H1 (cell line): ENCODE measurements at regions not wholly inside any gene's neighbourhood (a gene's known extent, or its start where the extent isn't known, plus 50 kb on each side); places are given as distances from the start of the nearest gene placed in this dataset.
A peak's percentile ranks its signal among the peaks of the same experiment; 100 is the strongest.

ENCODE experiments used
- ASH2L ChIP-seq: fragments of 200-600, 300-600 bp; sonication (generic); IDR thresholded peaks from one replicate; pipeline ENCODE4 v1.7.1; 2017; ENCODE audit warnings: low read length
- ATF2 ChIP-seq: IDR thresholded peaks from 2 replicates; pipeline ENCODE4 v1.6.1; 2012; ENCODE audit warnings: low read length, inconsistent platforms
- CEBPB ChIP-seq: IDR thresholded peaks from 2 replicates; pipeline ENCODE4 v1.6.1; 2012; ENCODE audit warnings: low read depth, low read length
- E2F6 ChIP-seq: IDR thresholded peaks from 2 replicates; pipeline ENCODE4 v1.6.1; 2012; ENCODE audit warnings: inconsistent platforms
- EP300 ChIP-seq, 2 experiments: IDR thresholded peaks; 1 replicate in 1 of 2; 2 replicates in 1 of 2; pipeline ENCODE4 v1.6.1; 2011 to 2012; ENCODE audit warnings: low read depth in 2 of 2, low read length in 2 of 2, mild to moderate bottlenecking in 2 of 2, borderline replicate concordance in 1 of 2, inconsistent platforms in 1 of 2, moderate library complexity in 1 of 2
- HDAC2 ChIP-seq, 2 experiments: fragments of 300-600 bp in 1 of 2; sonication (generic) in 1 of 2; IDR thresholded peaks; 2 replicates each; pipeline ENCODE4 v1.6.1; 2011 to 2012; ENCODE audit warnings: low read depth in 2 of 2, low read length in 2 of 2, mild to moderate bottlenecking in 2 of 2, moderate library complexity in 2 of 2, borderline replicate concordance in 1 of 2, inconsistent platforms in 1 of 2
- NANOG ChIP-seq: IDR thresholded peaks from 2 replicates; pipeline ENCODE4 v1.6.1; 2011; ENCODE audit warnings: low read length, low read depth, mild to moderate bottlenecking, inconsistent platforms; ENCODE audit not compliant: insufficient read depth, poor library complexity, severe bottlenecking
- POLR2A ChIP-seq, 2 experiments: IDR thresholded peaks; 1 replicate in 1 of 2; 2 replicates in 1 of 2; pipeline ENCODE4 v1.6.1; 2011; ENCODE audit warnings: low read depth in 2 of 2, low read length in 2 of 2, mild to moderate bottlenecking in 2 of 2; ENCODE audit errors: control extremely low read depth in 1 of 2
- RAD21 ChIP-seq, 2 experiments: IDR thresholded peaks in 1 of 2; conservative IDR thresholded peaks in 1 of 2; 2 replicates each; pipeline ENCODE4 v1.6.1; 2011; ENCODE audit warnings: low read depth in 2 of 2, low read length in 2 of 2, improper control_type of control experiment in 1 of 2, inconsistent platforms in 1 of 2, mild to moderate bottlenecking in 1 of 2, moderate library complexity in 1 of 2
- SIX5 ChIP-seq: IDR thresholded peaks from 2 replicates; pipeline ENCODE4 v1.6.1; 2011; ENCODE audit warnings: mild to moderate bottlenecking, low read depth, low read length
- TAF1 ChIP-seq: IDR thresholded peaks from 2 replicates; pipeline ENCODE4 v1.6.1; 2011; ENCODE audit warnings: mild to moderate bottlenecking, low read depth, low read length
- TBP ChIP-seq: IDR thresholded peaks from 2 replicates; pipeline ENCODE4 v1.6.1; 2011; ENCODE audit warnings: low read depth, low read length, improper control_type of control experiment
- YY1 ChIP-seq: IDR thresholded peaks from 2 replicates; pipeline ENCODE4 v1.6.1; 2011; ENCODE audit warnings: low read depth, mild to moderate bottlenecking, low read length

- TF ChIP-seq POLR2A (IDR thresholded peaks at IDR 0.05; ENCODE audit: control extremely low read depth in 1 of 2, low read depth in 2 of 2, low read length in 2 of 2) (peak in 1 of 2 experiments; percentile 45; a peak in 1 of 3 replicates), SIX5 (no peak), NANOG (peak; percentile 11), RAD21 (IDR thresholded peaks at IDR 0.05 in 1 of 2, conservative IDR thresholded peaks at IDR 0.05 in 1 of 2; ENCODE audit: low read depth in 2 of 2, low read length in 2 of 2) (no peak), YY1 (peak; percentile 62; the same call in 1 of the 2 replicates), EP300 (IDR thresholded peaks at IDR 0.05; ENCODE audit: borderline replicate concordance in 1 of 2, low read depth in 2 of 2, low read length in 2 of 2) (peak in 1 of 2 experiments; percentile 61; a peak in 1 of 3 replicates), ATF2 (no peak), ASH2L (peak; percentile 78), HDAC2 (IDR thresholded peaks at IDR 0.05; ENCODE audit: borderline replicate concordance in 1 of 2, low read depth in 2 of 2, low read length in 2 of 2) (peak in 1 of 2 experiments; percentile 72; a peak in 1 of 4 replicates), TBP (peak; percentile 51), E2F6 (no peak; the same call in 1 of the 2 replicates), CEBPB (no peak), TAF1 (peak; percentile 57; the same call in 1 of the 2 replicates)
Measured at GRCh38 chr12:98456576-98457573, 58.5 kb upstream of the TMPO start (continued).
